Large intestine (tissue), 3 donors: ENCODE measurements at regions not wholly inside any gene's neighbourhood (a gene's known extent, or its start where the extent isn't known, plus 50 kb on each side); places are given as distances from the start of the nearest gene placed in this dataset.

Experiments
- DNase-seq, 2 donors: peaks; one replicate each; pipeline versions ENCODE4 v3.0.0 to v3.0.0-alpha.2; 2013
- H3K27ac ChIP-seq: one replicate; pipeline ENCODE4 v1.5.1; 2013; ENCODE audit warnings: low read length
- H3K27me3 ChIP-seq: 2 replicates; pipeline ENCODE4 v1.6.1; 2013; ENCODE audit warnings: low read length; ENCODE audit not compliant: control insufficient read depth, insufficient read depth
- H3K36me3 ChIP-seq: 2 replicates; pipeline ENCODE4 v1.6.1; 2013; ENCODE audit warnings: low read length; ENCODE audit not compliant: control insufficient read depth, insufficient read depth
- H3K4me1 ChIP-seq: one replicate; pipeline ENCODE4 v1.6.1; 2013; ENCODE audit warnings: low read length; ENCODE audit not compliant: control insufficient read depth, insufficient read depth
- H3K4me3 ChIP-seq: one replicate; pipeline ENCODE4 v1.5.1; 2013; ENCODE audit warnings: low read length
- H3K9me3 ChIP-seq: one replicate; pipeline ENCODE4 v1.6.1; 2013; ENCODE audit warnings: mild to moderate bottlenecking, low read depth, low read length, moderate library complexity; ENCODE audit not compliant: control insufficient read depth
- WGBS: methylation state at CpG from one replicate; pipeline ENCODE4 v1.1.5; 2013; ENCODE audit warnings: low lambda C conversion rate; ENCODE audit not compliant: insufficient coverage; 5-methylcytosine and 5-hydroxymethylcytosine counted together

DNA sequence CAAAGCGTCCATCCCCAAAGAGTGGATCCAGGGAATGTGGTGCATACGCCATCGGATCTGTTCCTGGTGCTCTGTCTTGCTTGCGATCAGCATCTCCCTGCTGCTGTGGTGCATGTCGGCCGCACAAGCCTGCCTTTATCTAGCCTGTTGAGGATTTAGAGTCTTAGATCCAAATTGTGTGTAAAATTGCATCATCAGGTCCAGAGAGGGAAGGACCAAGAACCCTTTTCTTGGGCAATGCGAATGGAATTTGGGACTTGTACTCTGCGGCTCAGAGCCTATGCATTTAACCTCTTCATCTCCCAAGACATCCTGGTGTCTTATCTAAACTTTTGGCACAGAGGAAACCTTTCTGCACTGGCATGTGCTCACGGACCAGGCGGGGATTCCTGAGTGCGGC, 1238.7 kb downstream of the TBC1D22A start:
- Histone ChIP-seq H3K4me1 (no peaks in the 10 kb centered on the region), H3K27me3 (no peaks in the 10 kb centered on the region), H3K27ac (no peak overlapping the region), H3K9me3 (no peaks in the 10 kb centered on the region), H3K4me3 (no peak overlapping the region), H3K36me3 (no peaks in the 10 kb centered on the region)
- DNase-seq = no peak
- WGBS = no CpG with 5 or more reads among the region's 11 CpGs

DNA sequence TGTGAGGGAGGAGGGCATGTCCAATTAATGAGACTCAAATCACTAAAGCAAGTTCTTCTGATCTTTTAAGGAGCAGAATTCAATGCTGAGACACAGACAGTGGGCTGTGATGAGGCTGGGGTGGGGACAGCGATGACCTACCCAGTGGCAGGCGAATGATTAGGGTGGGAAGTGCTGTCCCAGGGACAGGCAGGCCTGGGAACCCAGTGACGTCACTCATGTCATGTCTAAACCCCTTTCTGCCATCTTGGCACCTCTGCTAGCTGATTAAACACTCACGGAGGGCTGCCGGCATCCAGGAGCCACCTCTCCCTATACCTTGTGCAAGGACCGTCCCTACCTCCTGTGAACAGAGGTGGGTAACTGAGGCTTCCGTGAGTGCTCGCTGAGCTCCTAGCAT, 1235.2 kb downstream of the TBC1D22A start:
- peaks cover 3% of the 10 kb centered on the region for H3K9me3 ChIP-seq
- H3K4me1 ChIP-seq = no peaks in the 10 kb centered on the region
- no peak for DNase-seq
- WGBS = no CpG with 5 or more reads among the region's 8 CpGs
- H3K27ac ChIP-seq = no peak overlapping the region
- no peaks in the 10 kb centered on the region for H3K27me3 ChIP-seq
- no peaks in the 10 kb centered on the region for H3K36me3 ChIP-seq
- no peak overlapping the region for H3K4me3 ChIP-seq

DNA sequence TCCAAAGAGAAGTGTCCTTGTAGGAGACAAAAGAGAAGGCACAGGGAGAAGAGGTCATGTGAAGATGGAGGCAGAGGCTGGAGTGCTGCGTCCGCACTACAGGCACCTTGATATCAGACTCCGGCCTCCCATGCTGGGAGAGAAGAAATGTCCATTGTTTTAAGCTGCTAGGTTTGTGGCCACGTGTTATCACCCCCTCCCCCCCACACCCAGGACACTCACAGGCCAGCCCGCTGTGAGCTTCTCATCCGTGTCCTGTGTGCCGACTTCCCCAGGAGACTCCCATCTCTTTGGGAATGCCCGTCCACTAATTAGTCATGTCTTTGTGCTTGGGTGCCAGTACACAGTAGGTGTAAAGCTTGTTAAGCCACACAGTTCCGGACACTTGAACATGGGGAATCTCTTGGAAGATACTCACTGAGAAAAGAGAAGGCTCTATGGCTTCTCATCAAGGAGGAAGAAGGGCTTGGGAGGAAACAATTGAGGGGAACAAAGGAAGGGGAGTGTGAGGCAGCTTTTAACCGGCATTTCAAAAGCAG, 1234.7 kb downstream of the TBC1D22A start:
- no CpG with 5 or more reads among the region's 10 CpGs for WGBS
- H3K9me3 ChIP-seq = peaks cover 3% of the 10 kb centered on the region
- no peaks in the 10 kb centered on the region for H3K27me3 ChIP-seq
- DNase-seq = no peak
- H3K4me1 ChIP-seq = no peaks in the 10 kb centered on the region
- no peaks in the 10 kb centered on the region for H3K36me3 ChIP-seq
- no peak overlapping the region for H3K4me3 ChIP-seq
- H3K27ac ChIP-seq = no peak overlapping the region

DNA sequence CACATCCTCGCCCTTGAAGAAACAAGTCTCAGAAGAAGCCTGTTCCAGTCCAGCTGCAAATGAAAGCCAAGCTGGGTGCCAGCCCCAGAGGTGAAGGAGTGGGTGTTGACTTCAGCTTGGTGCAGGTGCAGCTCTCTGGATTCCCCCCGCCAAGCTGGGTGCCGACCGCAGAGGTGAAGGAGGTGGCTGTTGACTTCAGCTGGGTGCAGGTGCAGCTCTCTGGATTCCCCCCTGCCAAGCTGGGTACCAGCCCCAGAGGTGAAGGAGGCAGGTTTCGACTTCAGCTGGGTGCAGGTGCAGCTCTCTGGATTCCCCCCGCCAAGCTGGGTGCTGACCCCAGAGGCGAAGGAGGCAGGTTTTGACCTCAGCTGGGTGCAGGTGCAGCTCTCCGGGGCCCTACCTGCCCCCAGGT, 1234.0 kb downstream of the TBC1D22A start:
- no peaks in the 10 kb centered on the region for H3K36me3 ChIP-seq
- H3K27ac ChIP-seq = no peak overlapping the region
- no peaks in the 10 kb centered on the region for H3K27me3 ChIP-seq
- H3K9me3 ChIP-seq = peaks cover 3% of the 10 kb centered on the region
- H3K4me3 ChIP-seq = no peak overlapping the region
- DNase-seq = no peak
- H3K4me1 ChIP-seq = no peaks in the 10 kb centered on the region
- no CpG with 5 or more reads among the region's 8 CpGs for WGBS

DNA sequence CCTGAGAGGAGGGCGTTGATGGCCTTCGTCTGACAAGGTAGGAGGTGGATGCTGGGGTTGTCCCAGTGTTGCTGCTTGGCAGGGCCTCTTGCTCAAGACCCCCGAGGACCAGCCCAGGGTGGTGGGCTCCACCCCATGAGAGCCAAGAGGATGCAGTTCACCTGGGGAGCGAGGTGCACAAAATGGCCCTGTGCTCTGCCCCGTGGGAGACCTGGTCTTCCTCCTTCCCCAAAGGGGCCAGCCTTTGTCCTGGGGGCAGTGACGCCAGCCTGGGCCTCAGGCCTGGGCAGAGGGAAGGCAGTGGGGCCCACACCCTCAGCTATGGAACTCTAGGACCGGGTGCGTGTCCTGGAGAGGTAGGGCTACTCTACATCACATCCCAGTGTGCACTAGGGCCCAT, 1233.3 kb downstream of the TBC1D22A start:
- no CpG with 5 or more reads among the region's 8 CpGs for WGBS
- no peak for DNase-seq
- H3K9me3 ChIP-seq = peaks cover 3% of the 10 kb centered on the region
- H3K27me3 ChIP-seq = no peaks in the 10 kb centered on the region
- H3K27ac ChIP-seq = no peak overlapping the region
- no peak overlapping the region for H3K4me3 ChIP-seq
- H3K4me1 ChIP-seq = no peaks in the 10 kb centered on the region
- H3K36me3 ChIP-seq = no peaks in the 10 kb centered on the region

DNA sequence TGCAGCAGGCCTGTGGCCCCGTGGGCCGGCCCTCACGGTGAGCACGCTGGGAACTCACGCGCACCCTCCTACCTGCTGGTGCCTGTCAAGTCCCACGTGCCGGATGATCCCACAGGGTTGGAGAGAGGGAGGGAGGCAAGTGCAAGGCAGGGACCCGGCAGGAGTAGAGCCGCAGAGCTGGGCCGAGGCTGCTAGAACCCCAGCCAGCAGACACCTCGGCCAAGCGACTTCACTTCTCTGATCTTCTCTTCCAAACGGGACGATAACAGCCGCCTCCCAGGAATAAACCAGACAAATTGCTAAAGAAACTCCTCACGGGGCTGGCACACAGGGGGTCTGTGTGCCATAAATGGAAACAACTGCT, 1232.8 kb downstream of the TBC1D22A start:
- Histone ChIP-seq H3K27me3 (no peaks in the 10 kb centered on the region), H3K27ac (no peak overlapping the region), H3K36me3 (no peaks in the 10 kb centered on the region), H3K9me3 (peaks cover 3% of the 10 kb centered on the region), H3K4me1 (no peaks in the 10 kb centered on the region), H3K4me3 (no peak overlapping the region)
- WGBS = no CpG with 5 or more reads among the region's 17 CpGs
- no peak for DNase-seq

DNA sequence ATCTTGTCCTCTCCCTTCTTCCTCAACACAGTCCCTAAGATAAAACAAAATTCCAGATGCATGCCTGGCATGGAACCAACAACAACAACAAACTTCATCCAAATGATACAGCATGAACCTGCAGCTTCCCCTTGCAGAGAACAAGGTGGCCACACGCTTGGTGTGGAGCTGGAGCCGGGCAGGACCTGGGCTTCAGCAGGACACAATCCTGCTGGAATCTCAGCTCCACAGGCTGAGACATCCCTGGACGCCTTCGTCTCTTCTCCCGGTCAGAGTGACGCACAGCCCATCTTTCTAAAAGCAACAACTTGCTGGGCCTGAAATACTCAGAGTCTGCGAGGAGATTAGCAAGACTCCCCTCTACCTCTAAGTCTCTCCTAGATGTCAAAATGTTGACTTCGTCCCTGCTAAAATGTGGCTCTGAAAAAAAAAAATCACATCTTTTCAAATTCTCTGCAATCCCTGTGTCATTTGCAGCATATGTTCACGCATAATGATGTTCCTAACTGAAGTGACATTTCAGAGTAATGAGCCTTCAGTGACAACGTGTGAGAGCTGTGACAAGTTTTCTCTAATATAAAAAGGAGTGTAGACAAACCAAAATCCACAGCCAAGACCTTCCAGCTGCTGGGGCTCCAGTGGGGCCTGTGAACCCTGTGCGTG, 1232.3 kb downstream of the TBC1D22A start:
- Histone ChIP-seq H3K9me3 (peaks cover 3% of the 10 kb centered on the region), H3K36me3 (no peaks in the 10 kb centered on the region), H3K4me3 (no peak overlapping the region), H3K27ac (no peak overlapping the region), H3K4me1 (no peaks in the 10 kb centered on the region), H3K27me3 (no peaks in the 10 kb centered on the region)
- DNase-seq = no peak
- WGBS = 100% methylated on average over 1 of the region's 11 CpGs

DNA sequence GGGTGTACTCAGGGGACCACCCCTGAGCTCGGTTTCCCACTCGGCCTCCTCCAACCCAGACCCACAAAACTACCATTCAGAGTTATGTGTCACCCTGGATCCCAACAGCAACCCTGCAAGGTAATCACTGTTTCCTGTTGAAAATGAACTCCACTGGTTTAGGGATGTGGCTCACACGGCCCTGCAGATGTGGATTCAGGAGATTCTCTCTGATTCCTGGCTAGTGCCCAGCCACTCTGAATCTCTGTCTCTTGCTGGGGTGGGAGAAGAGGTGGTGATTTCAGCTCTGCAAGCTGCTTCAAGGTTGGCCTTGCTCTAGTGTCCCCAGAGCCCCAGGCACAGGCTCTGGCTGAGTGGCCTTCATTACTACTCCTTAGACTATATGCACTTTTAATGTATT, 1231.6 kb downstream of the TBC1D22A start:
- H3K4me3 ChIP-seq = no peak overlapping the region
- H3K27me3 ChIP-seq = no peaks in the 10 kb centered on the region
- DNase-seq = no peak
- no peaks in the 10 kb centered on the region for H3K4me1 ChIP-seq
- H3K36me3 ChIP-seq = no peaks in the 10 kb centered on the region
- WGBS = no CpG with 5 or more reads among the region's 3 CpGs
- peaks cover 3% of the 10 kb centered on the region for H3K9me3 ChIP-seq
- H3K27ac ChIP-seq = no peak overlapping the region

DNA sequence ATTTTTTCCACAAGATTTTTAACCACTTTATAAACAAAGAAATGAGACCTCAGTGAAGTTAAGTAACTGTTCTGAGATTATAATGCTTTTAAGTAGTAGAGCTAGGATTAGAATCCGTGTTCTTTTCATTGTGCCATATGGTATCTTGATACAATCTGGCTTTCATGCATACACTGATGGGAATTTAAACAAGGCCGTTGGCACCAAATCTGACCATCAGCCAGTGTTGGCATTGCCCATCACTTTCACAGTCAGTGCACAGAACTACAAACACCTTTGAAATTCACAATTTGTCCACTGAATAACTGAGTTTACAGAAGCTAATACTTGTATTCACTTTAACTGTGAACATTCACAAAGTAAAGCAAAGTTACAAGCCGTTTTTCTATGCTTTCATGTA, 1228.0 kb downstream of the TBC1D22A start:
- Histone ChIP-seq H3K4me1 (no peaks in the 10 kb centered on the region), H3K27ac (no peak overlapping the region), H3K27me3 (no peaks in the 10 kb centered on the region), H3K36me3 (no peaks in the 10 kb centered on the region), H3K4me3 (no peak overlapping the region), H3K9me3 (peaks cover 3% of the 10 kb centered on the region)
- no CpG with 5 or more reads among the region's 3 CpGs for WGBS
- DNase-seq = no peak

DNA sequence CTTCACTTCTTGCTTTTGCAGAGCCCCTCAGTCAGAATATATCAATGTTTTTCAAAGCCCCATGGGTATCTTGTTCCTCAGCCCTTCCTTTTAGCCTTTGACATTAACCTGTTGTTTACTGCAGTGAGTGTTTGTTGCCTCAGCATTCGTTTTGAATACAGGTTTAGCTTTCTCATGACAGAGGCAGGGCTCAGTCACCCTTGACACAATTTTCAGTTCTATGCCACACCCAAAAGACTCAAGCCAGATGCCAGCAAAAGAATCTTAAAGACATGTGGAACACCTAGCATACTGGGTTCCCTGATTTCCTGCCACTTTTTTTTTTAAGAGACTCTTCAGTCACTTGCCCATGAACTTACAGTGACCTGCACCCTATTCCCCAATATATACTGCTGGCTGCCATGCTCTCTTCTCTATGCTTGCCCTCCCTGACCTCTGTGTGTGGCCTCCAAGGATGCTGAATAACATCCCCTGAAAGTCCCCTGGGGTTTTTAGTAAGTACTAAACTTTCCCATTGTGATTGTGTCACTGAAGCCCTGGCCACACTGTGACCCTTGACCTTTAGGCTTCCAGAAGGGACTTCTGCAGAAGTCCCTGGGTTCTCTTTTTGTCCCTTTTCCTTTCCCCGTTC, 1225.5 kb downstream of the TBC1D22A start:
- no peak for DNase-seq
- H3K4me3 ChIP-seq = no peak overlapping the region
- no peaks in the 10 kb centered on the region for H3K27me3 ChIP-seq
- no peak overlapping the region for H3K27ac ChIP-seq
- H3K36me3 ChIP-seq = no peaks in the 10 kb centered on the region
- 91% methylated on average over 1 of the region's 2 CpGs for WGBS
- H3K4me1 ChIP-seq = no peaks in the 10 kb centered on the region
- H3K9me3 ChIP-seq = no peaks in the 10 kb centered on the region

DNA sequence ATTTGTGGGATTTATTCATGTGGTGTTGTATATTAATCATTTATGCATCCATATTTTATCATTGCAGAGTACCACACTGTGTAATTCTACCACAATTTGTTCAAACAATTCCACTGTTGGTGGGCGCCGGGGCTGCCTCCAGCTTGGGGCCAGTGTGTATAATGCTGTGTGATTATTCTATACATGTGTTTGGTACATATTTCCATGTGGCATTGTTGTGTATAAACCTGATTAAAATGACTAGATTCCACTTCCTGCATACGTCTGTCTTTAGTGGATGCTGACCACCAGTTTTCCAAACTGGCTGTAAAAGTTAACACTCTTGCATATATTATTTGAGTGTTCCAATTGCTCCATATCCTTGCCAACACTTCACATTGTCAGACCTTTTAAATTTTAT, 1213.8 kb downstream of the TBC1D22A start:
- DNase-seq = no peak
- Histone ChIP-seq H3K9me3 (no peaks in the 10 kb centered on the region), H3K27me3 (no peaks in the 10 kb centered on the region), H3K4me1 (no peaks in the 10 kb centered on the region), H3K27ac (no peak overlapping the region), H3K36me3 (no peaks in the 10 kb centered on the region), H3K4me3 (no peak overlapping the region)
- WGBS = 86% methylated on average over 1 of the region's 3 CpGs
